ENCODE measurements at regions not wholly inside any gene's neighbourhood (a gene's known extent, or its start where the extent isn't known, plus 50 kb on each side); places are given as distances from the start of the nearest gene placed in this dataset.

- no peak for DNase-seq
Observed at GRCh38 chr3:115551016-115551415, 72.3 kb upstream of the GAP43 start.

DNA sequence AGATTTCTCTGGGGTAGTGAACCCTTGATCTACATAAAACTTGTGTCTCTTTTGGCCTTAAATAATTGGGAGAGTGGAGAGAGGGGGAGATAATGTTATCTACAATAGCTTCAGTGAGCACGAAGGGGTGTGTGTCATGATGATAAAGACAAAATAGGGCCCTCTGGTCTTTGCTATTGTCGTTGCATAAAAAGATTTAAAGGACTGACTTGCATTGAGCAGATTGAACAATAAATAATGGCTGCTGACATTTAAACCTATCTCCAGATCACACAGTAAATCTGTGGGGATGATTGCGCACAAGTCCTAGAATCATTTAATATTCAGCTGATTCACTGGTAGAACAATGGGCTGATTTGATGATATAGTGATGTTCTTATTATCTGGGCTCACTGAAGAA is 71.3 kb upstream of the GAP43 start:
- Histone ChIP-seq H3K4me3 (ENCODE audit: insufficient read depth, low read depth, low read length) (no peak overlapping the region), H3K36me3 (replicated peaks; ENCODE audit: control insufficient read depth, insufficient read depth, low read length) (no peaks in the 10 kb centered on the region), H3K27me3 (ENCODE audit: control insufficient read depth, insufficient read depth, low read length) (no peaks in the 10 kb centered on the region)
- DNase-seq, result no peak

More at GRCh38 chr3:115551016-115551415, 72.3 kb upstream of the GAP43 start:
- no peaks in the 10 kb centered on the region for H3K36me3 ChIP-seq (replicated peaks; ENCODE audit: control insufficient read depth, insufficient read depth, low read length)
- H3K27me3 ChIP-seq (ENCODE audit: control insufficient read depth, insufficient read depth, low read length), result no peaks in the 10 kb centered on the region
- H3K4me3 ChIP-seq (ENCODE audit: insufficient read depth, low read depth, low read length), result no peak overlapping the region

DNA sequence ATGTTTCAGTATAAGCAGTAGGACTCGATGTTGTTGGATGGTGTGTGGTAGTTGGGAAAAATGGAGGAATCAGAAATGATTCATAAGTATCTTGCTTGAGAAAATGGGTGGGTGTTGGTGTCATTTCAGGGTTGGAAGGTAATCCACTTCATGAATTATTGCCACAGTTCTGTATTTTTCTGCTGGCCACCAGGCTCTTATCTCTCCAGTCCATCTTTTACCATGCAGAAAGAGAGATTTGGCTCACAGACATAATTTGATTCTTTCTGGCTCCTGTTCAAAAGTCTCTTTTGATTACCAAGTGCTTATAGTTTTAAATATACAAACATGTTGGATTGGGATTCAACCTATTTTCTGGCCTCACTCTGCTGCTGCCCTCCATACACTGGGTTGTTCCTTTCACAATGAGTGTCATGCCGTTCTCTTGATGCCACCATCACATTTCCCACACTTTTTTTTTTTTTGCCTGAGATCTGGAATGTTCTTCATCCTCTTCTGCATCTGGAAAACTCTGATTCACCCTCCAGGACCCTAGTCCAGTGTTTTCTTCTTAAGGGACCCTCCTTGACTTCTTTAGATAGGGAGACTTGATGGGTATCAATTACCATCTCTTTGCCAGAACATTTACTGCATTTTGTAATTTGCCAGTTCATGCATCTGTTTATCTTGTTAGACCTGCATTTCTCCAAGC is 69.4 kb upstream of the GAP43 start:
- Histone ChIP-seq H3K36me3 (replicated peaks; ENCODE audit: control insufficient read depth, insufficient read depth, low read length) (no peaks in the 10 kb centered on the region), H3K27me3 (ENCODE audit: control insufficient read depth, insufficient read depth, low read length) (no peaks in the 10 kb centered on the region), H3K4me3 (ENCODE audit: insufficient read depth, low read depth, low read length) (no peak overlapping the region)
- no peak for DNase-seq

DNA sequence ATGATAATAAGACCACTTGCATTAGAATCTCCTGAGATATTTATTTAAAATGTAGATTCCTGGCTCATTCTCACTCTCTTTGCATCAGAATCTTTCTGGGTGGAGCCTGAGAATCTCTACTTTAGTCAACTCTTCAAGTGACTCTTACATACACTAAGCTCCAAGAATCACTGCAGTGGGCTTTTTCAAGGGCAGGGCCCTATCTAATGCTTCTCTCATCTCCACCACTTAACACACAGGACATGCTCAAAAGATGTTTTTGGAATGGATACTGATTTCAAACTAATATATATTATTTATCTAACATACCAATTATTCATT is 68.9 kb upstream of the GAP43 start:
- H3K4me3 ChIP-seq (ENCODE audit: insufficient read depth, low read depth, low read length), result no peak overlapping the region
- DNase-seq, result no peak
- H3K36me3 ChIP-seq (replicated peaks; ENCODE audit: control insufficient read depth, insufficient read depth, low read length), result no peaks in the 10 kb centered on the region
- no peaks in the 10 kb centered on the region for H3K27me3 ChIP-seq (ENCODE audit: control insufficient read depth, insufficient read depth, low read length)

- Histone ChIP-seq H3K4me3 (ENCODE audit: insufficient read depth, low read depth, low read length) (no peak overlapping the region), H3K27me3 (ENCODE audit: control insufficient read depth, insufficient read depth, low read length) (no peaks in the 10 kb centered on the region), H3K36me3 (replicated peaks; ENCODE audit: control insufficient read depth, insufficient read depth, low read length) (no peaks in the 10 kb centered on the region)
- no peak for DNase-seq
Observed at GRCh38 chr3:115562636-115563267, 60.6 kb upstream of the GAP43 start.

DNA sequence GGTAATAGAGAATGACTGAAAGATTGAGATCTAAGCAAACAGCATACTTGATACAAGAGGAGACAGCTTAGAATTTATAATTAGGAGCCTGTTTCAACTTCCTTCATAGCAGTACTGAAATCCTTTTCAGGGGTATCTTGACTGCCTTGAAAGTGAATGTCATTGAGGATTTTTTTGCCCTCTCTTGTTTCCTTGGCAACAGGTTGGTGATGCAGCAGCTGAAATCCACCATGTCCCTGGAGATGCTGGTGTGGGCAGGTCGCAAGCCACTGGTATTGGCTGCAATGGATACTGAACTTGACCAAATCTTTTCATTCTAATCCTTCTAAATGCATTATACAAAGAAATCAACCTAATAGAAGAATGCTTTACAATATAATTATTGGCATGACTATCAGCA is 59.3 kb upstream of the GAP43 start:
- Histone ChIP-seq H3K27me3 (ENCODE audit: control insufficient read depth, insufficient read depth, low read length) (no peaks in the 10 kb centered on the region), H3K4me3 (ENCODE audit: insufficient read depth, low read depth, low read length) (no peak overlapping the region), H3K36me3 (replicated peaks; ENCODE audit: control insufficient read depth, insufficient read depth, low read length) (no peaks in the 10 kb centered on the region)
- DNase-seq, result no peak

DNA sequence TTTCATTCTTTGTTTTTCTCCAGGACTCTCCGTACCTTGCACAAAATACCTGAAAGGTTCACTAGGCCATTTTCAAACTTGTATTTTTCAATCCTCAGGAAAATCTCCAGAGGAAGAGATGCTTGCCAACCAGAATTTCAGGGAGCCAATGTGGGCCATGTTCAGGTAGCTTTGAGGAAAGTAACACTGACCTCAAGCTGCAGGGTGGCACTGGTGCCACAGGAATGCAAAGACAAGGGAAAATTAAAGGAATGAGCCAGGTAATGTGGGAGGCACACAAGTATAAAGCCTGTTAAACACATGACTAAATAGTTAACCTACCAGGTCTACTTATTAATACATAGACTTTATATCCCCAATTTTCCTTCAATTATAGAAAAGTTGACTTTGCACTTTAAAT is 51.9 kb upstream of the GAP43 start:
- H3K27me3 ChIP-seq (ENCODE audit: control insufficient read depth, insufficient read depth, low read length), result no peaks in the 10 kb centered on the region; the same call in 1 of the 2 replicates
- no peaks in the 10 kb centered on the region for H3K36me3 ChIP-seq (replicated peaks; ENCODE audit: control insufficient read depth, insufficient read depth, low read length)
- no peak for DNase-seq
- H3K4me3 ChIP-seq (ENCODE audit: insufficient read depth, low read depth, low read length), result no peak overlapping the region
